ENCODE measurements at regions not wholly inside any gene's neighbourhood (a gene's known extent, or its start where the extent isn't known, plus 50 kb on each side); places are given as distances from the start of the nearest gene placed in this dataset.

- DNase-seq = peak; percentile 29
- Mint-ChIP-seq H3K27ac (peak overlapping the region; percentile 4), H3K4me3 (0 out of 2 replicates have a peak overlapping the region, but pooled peaks have one; percentile 2), H3K9me3 (no peaks in the 10 kb centered on the region), H3K36me3 (ENCODE audit: low read depth) (no peaks in the 10 kb centered on the region), H3K27me3 (ENCODE audit: insufficient read depth) (no peaks in the 10 kb centered on the region; the same call in 1 of the 2 replicates), H3K4me1 (ENCODE audit: low read depth) (peaks cover 41% of the 10 kb centered on the region)
- no peak for TF ChIP-seq CTCF (IDR thresholded peaks at IDR 0.05)
Observed at GRCh38 chr10:89073719-89074118, 83.1 kb downstream of the FAS start.

DNA sequence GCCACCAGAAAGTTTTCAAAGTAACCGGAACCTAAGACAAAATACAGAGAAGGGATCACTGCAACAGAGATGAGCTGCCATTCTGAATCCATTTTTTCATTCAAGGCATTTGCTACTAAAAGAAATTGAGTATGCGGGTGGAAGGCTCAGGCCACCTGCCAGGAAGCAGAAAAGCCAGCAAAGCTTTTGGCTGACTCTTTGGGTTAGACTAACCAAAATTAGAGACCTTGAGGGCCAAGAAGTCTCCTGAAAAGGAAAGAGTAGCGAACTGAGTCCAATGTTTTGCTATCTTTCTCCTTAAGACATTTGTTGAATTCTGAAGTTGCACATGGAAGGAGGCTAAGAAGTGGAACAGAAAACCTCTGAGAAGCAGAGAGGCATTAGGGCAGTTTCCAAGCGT lies 79.0 kb downstream of the FAS start:
- H3K27ac Mint-ChIP-seq = no peak overlapping the region
- no peak overlapping the region for H3K4me3 Mint-ChIP-seq
- no peaks in the 10 kb centered on the region; the same call in 1 of the 2 replicates for H3K27me3 Mint-ChIP-seq (ENCODE audit: insufficient read depth)
- no peak for DNase-seq
- no peaks in the 10 kb centered on the region for H3K36me3 Mint-ChIP-seq (ENCODE audit: low read depth)
- no peaks in the 10 kb centered on the region for H3K9me3 Mint-ChIP-seq
- peaks cover 25% of the 10 kb centered on the region for H3K4me1 Mint-ChIP-seq (ENCODE audit: low read depth)
- no peak for TF ChIP-seq CTCF (IDR thresholded peaks at IDR 0.05)

Data from HFFc6 (cell line).